ENCODE measurements at regions not wholly inside any gene's neighbourhood (a gene's known extent, or its start where the extent isn't known, plus 50 kb on each side); places are given as distances from the start of the nearest gene placed in this dataset.

DNA sequence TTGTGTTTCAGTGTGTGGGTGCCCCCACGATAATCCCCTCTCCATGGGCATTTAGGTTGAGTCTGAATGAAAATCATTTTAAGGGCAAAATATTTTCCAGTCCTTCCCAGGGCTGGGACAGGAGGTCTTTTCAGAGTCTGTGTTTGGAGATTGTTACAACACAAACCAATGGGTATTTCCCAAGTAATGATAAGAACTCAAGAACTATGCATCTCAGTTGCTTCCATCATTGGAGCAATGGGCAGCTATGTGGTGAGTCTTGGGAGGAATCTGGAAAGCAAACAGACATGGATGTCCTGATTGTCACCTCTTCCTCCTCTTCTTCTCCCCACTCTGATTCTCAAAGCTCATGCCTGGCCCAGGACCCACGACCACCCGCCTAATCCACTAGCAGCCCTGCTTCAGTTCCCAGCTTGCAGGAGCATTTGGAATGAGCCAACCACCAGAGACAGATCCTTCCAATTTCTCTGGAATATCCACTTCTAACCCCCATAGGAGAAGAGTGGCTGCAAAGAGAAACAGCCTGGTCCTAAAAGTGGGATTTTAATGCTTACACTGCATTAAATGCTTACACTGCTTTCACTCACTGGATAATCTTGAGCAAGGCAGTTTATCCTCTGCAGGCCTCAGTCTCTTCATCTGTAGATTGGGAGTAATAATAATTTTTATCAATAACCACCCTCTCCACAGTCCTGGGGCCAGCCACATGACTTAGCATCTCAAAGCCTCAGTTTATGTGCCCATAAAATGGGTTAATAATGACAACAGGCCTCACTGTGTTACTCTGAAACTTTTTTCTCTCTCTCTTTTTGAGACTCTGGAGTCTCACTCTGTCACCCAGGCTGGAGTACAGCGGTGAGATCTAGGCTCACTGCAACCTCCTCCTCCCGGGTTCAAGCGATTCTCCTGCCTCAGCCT, 404.3 kb downstream of the MN1 start:
- H3K4me3 ChIP-seq = no peak overlapping the region
- H3K9me3 ChIP-seq = no peaks in the 10 kb centered on the region
- no peak overlapping the region for H3K27ac ChIP-seq
- 95% methylated on average over 6 of the region's 6 CpGs for WGBS
- H3K36me3 ChIP-seq = no peaks in the 10 kb centered on the region
- DNase-seq (ENCODE audit: low spot score in 2 of 2) = no peak
- peaks cover 10% of the 10 kb centered on the region for H3K27me3 ChIP-seq
- TF ChIP-seq POLR2A (IDR thresholded peaks at IDR 0.05) = no peak
- TF ChIP-seq EP300 (IDR thresholded peaks at IDR 0.05) = no peak
- TF ChIP-seq POLR2AphosphoS5 (IDR thresholded peaks at IDR 0.05) = no peak
- TF ChIP-seq, protein P1, sequence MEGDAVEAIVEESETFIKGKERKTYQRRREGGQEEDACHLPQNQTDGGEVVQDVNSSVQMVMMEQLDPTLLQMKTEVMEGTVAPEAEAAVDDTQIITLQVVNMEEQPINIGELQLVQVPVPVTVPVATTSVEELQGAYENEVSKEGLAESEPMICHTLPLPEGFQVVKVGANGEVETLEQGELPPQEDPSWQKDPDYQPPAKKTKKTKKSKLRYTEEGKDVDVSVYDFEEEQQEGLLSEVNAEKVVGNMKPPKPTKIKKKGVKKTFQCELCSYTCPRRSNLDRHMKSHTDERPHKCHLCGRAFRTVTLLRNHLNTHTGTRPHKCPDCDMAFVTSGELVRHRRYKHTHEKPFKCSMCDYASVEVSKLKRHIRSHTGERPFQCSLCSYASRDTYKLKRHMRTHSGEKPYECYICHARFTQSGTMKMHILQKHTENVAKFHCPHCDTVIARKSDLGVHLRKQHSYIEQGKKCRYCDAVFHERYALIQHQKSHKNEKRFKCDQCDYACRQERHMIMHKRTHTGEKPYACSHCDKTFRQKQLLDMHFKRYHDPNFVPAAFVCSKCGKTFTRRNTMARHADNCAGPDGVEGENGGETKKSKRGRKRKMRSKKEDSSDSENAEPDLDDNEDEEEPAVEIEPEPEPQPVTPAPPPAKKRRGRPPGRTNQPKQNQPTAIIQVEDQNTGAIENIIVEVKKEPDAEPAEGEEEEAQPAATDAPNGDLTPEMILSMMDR (IDR thresholded peaks at IDR 0.05) = no peak
- no peaks in the 10 kb centered on the region for H3K4me1 ChIP-seq

DNA sequence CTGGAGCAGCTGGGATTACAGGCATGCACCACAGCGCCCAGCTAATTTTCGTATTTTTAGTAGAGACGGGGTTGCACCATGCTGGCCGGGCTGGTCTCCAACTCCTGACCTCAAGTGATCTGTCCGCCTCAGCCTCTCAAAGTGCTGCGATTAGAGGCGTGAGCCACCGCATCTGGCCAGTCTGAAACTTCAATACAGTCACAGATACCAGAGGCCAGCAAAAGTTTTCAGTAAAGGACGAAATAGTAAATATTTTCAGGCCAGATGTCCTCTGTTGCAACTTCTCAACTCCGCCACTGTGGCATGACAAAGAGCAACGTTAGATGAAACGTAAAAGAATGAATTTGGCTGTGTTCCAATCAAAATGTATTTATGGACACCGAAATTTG, 403.6 kb downstream of the MN1 start:
- Histone ChIP-seq H3K4me3 (no peak overlapping the region), H3K27me3 (peaks cover 10% of the 10 kb centered on the region), H3K9me3 (peaks cover 4% of the 10 kb centered on the region), H3K27ac (no peak overlapping the region), H3K36me3 (no peaks in the 10 kb centered on the region), H3K4me1 (no peaks in the 10 kb centered on the region)
- DNase-seq (ENCODE audit: low spot score in 2 of 2) = no peak
- WGBS = 70% methylated on average over 13 of the region's 13 CpGs
- TF ChIP-seq, protein P1 (IDR thresholded peaks at IDR 0.05) = no peak

DNA sequence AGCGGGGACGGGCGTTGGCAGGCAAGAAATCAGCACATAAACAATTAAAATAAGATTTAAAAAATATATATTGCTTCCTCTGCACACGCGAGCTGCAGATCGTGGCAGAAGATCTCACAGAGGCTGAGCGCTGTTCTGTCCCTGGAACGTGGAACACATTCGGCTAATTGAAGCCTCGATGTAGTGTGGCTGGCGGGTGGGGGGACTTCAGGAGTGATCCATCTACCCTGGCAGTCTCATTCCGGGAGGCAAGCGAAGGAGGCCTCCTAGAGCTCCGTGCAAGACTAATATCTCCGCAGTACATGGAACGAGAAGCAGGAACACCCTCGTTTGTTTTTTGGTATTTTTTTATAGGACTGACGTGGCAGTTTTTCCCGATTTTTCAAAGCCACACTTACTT, 402.4 kb downstream of the MN1 start:
- no peak for DNase-seq (ENCODE audit: low spot score in 2 of 2)

DNA sequence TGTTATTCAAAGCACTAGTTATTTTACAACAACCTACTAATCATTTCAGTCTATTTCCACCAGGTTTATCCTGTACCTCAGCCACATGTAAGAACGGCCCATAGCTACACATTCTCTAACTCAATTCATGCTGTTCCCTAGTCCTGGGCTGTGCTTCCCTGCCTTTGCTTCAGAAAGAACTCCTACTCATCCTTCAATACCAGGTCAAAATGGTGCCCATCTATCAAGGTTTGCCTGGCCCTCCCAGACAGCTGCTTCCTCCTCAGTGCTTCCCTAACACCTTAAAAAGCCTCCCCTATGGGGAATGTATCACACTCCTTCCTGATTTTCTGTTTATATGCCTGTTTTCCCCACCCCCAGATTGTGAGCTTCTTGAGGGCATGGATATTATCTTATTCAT, 400.7 kb downstream of the MN1 start:
- WGBS = 0% methylated on average over 1 of the region's 1 CpG
- Histone ChIP-seq H3K36me3 (no peaks in the 10 kb centered on the region), H3K9me3 (peaks cover 5% of the 10 kb centered on the region), H3K27me3 (peaks cover 10% of the 10 kb centered on the region), H3K27ac (no peak overlapping the region), H3K4me1 (no peaks in the 10 kb centered on the region), H3K4me3 (no peak overlapping the region)
- no peak for DNase-seq (ENCODE audit: low spot score in 2 of 2)
- TF ChIP-seq, protein P1 (IDR thresholded peaks at IDR 0.05) = no peak
- TF ChIP-seq POLR2AphosphoS5 (IDR thresholded peaks at IDR 0.05) = no peak
- TF ChIP-seq EP300 (IDR thresholded peaks at IDR 0.05) = no peak
- no peak for TF ChIP-seq POLR2A (IDR thresholded peaks at IDR 0.05)

More for the DNA sequence above, 402.4 kb downstream of the MN1 start:
- 24% methylated on average over 19 of the region's 19 CpGs for WGBS
- no peaks in the 10 kb centered on the region for H3K4me1 ChIP-seq
- no peak overlapping the region for H3K4me3 ChIP-seq
- no peak overlapping the region for H3K27ac ChIP-seq
- H3K36me3 ChIP-seq = no peaks in the 10 kb centered on the region
- H3K27me3 ChIP-seq = peaks cover 10% of the 10 kb centered on the region
- TF ChIP-seq POLR2AphosphoS5 (IDR thresholded peaks at IDR 0.05) = no peak
- no peak for TF ChIP-seq POLR2A (IDR thresholded peaks at IDR 0.05)
- TF ChIP-seq, protein P1 (IDR thresholded peaks at IDR 0.05) = no peak
- no peak for TF ChIP-seq EP300 (IDR thresholded peaks at IDR 0.05)
- peaks cover 5% of the 10 kb centered on the region for H3K9me3 ChIP-seq

DNA sequence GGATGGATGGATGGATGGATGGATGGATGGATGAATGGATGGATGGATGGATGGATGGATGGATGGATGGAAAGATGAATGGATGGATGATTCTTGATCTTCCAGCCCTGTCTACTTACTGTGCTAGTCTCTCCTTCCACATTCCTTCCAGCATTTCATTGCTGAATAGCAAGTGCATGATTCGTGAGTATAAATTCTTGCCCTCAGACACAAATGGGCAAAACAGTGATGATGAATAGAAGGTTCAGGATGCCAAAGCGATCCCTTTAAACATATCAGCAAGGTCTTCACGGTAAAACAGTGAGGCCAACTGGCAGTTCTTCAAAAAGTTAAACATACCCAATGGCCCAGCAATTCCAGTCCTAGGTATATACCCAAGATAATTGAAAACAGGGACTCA, 400.2 kb downstream of the MN1 start:
- Histone ChIP-seq H3K9me3 (peaks cover 5% of the 10 kb centered on the region), H3K36me3 (no peaks in the 10 kb centered on the region), H3K27ac (no peak overlapping the region), H3K4me3 (no peak overlapping the region), H3K27me3 (peaks cover 10% of the 10 kb centered on the region), H3K4me1 (no peaks in the 10 kb centered on the region)
- TF ChIP-seq, protein P1 (IDR thresholded peaks at IDR 0.05) = no peak
- TF ChIP-seq EP300 (IDR thresholded peaks at IDR 0.05) (no peak), POLR2AphosphoS5 (IDR thresholded peaks at IDR 0.05) (no peak), POLR2A (IDR thresholded peaks at IDR 0.05) (no peak)
- DNase-seq (ENCODE audit: low spot score in 2 of 2) = no peak
- WGBS = 82% methylated on average over 3 of the region's 3 CpGs

Data from suprapubic skin (tissue), 4 donors.